ENCODE measurements at regions not wholly inside any gene's neighbourhood (a gene's known extent, or its start where the extent isn't known, plus 50 kb on each side); places are given as distances from the start of the nearest gene placed in this dataset.

DNA sequence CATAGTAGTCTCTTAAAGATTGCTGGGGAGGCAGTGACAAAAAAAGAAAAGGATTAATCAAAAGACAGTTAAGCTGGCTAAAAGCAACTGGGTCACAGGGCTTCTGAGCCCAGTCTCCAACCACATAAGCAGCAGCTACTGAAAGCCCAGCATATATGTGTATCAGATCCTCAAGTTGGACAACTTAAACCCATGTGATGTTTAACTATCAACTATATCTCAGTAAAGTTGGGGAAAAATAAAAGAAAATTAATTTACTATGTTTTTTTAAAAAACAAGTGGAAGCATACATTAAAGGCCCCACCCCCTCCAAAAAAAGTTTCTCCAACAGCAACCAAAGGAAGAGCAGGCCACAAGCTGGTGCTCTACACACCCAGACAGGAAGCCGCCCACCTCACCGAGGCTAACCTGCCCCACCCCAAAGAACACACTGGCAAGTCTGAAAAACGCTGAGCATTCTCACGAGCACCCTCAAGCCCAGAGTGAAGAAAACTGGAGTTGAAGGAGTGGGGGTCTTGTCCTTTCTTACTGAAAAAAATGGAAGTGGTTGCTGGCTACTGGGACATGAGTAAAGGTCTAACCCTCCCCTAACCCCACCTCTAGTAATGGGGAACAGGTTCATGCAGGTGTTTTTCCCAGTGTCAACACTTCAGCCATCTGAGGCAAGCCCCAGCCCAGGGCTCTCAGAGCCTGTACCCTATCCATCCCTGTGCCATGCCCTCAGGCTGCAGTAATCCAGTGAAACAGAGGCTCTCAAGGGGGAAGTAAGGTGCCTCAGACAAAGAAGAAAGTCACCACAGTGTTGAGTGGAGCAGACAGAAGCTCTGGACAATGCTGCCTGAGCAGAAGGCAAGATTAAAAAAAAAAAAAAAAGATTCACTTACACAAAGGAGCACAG, 106.3 kb downstream of the GYPC start:
- no peak for FAIRE-seq
- TF ChIP-seq TAF1 (IDR thresholded peaks at IDR 0.05; ENCODE audit: borderline replicate concordance, low read depth, low read length): no peak
- TF ChIP-seq POLR2AphosphoS5 (IDR thresholded peaks at IDR 0.05; ENCODE audit: low read depth, low read length): no peak
- no peak for TF ChIP-seq POLR2A (IDR thresholded peaks at IDR 0.05; ENCODE audit: low read depth, low read length)
- DNase-seq (ENCODE audit: insufficient read length): no peak

DNA sequence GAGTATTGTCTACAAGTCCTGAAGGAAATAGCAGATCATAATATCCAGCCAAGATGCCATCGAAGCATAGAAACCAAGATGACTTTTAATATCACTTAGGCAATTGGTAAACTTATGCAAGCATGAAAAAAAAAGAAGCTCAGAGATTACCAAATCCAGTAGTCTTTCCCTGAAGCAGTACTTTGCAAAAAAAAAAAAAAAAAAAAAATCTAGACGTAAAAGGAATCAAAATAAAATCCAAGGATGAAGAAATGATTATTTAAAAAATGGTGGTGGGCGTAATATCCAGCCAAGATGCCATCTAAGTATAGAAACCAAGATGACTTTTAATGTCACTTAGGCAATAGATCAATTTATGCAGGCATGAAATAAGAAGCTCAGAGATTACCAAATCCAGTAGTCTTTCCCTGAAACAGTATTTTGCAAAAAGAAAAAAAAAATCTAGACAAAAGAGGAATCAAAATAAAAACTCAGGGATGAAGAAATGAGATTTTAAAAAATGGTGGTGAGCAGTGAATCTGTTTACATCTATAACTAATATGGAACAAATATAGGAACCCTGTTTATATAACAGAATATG, 108.8 kb downstream of the GYPC start:
- TF ChIP-seq POLR2AphosphoS5 (IDR thresholded peaks at IDR 0.05; ENCODE audit: low read depth, low read length) (no peak), TAF1 (IDR thresholded peaks at IDR 0.05; ENCODE audit: borderline replicate concordance, low read depth, low read length) (no peak), POLR2A (IDR thresholded peaks at IDR 0.05; ENCODE audit: low read depth, low read length) (no peak)
- no peak for DNase-seq (ENCODE audit: insufficient read length)
- no peak for FAIRE-seq

DNA sequence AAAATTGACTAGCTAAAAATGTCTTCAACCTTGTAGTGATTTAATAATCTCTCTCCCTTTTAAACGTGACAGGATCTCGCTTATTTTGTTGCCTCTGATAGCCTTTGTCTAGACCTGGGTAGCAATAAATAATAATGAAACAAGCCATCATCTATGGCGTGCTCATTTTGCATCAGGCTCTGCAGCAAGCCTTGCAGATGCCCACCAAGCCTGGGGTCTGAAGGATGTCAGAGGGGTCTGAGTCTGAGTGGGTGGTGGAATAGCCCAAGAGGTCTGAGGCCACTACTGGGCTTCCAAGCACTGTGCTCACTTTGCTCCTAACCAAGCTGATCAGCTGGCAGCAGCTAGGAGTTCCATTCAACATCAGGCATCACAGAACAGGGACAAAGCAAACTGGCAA, 109.4 kb downstream of the GYPC start:
- FAIRE-seq (no peak), DNase-seq (ENCODE audit: insufficient read length) (no peak)
- TF ChIP-seq TAF1 (IDR thresholded peaks at IDR 0.05; ENCODE audit: borderline replicate concordance, low read depth, low read length) (no peak), POLR2A (IDR thresholded peaks at IDR 0.05; ENCODE audit: low read depth, low read length) (no peak), POLR2AphosphoS5 (IDR thresholded peaks at IDR 0.05; ENCODE audit: low read depth, low read length) (no peak)

DNA sequence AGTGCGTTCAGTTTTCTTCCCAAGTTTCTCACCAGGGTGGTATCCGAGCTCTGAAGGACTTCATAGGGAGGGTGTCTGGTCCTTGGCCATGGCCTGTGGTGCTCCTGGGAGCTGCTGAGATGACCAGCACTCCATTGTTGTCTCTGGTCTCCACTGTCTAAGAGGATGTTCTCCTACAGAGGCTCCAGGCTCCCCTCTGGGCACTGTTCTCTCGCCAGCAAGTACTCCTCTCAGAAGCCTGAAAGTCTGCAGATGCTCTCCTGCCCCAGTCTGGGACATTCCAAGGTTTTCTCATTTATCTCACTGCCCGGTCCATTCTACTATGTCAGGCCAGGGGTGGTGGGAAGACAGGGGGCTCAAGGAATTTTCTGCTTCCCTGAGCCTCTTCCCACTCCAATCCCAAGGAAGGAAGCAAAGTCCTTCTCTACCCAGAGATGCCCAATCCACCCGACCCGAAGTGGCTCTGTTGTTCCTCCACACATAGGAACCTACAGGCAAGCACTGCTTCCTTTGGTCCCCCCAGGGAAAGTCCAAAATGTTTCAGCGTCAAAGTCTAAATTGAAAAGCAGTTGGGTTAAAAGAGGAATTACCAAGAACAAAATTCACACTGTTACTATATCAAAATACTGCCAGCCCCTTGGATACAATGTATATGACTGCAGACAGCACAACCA, 110.5 kb downstream of the GYPC start:
- FAIRE-seq: no peak
- TF ChIP-seq POLR2A (IDR thresholded peaks at IDR 0.05; ENCODE audit: low read depth, low read length) (no peak), TAF1 (IDR thresholded peaks at IDR 0.05; ENCODE audit: borderline replicate concordance, low read depth, low read length) (no peak), POLR2AphosphoS5 (IDR thresholded peaks at IDR 0.05; ENCODE audit: low read depth, low read length) (no peak)
- no peak for DNase-seq (ENCODE audit: insufficient read length)

DNA sequence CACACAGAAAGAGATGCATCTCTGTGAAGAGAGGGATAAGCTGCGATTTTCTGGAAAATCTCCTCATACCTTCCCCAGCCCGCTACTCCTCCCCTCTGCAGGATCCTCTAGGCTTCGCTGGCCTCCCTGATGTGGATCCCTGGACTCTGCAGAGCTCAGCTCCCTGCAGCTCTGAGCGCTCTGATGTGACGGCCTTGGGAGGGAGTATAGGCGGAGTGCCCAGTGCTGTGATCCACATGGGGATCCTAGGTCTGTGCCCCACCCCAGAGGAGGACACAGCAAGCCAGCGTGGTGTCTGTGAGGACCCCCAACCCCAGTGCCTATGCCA, 111.0 kb downstream of the GYPC start:
- FAIRE-seq: no peak
- no peak for DNase-seq (ENCODE audit: insufficient read length)
- TF ChIP-seq POLR2A (IDR thresholded peaks at IDR 0.05; ENCODE audit: low read depth, low read length): no peak
- no peak for TF ChIP-seq POLR2AphosphoS5 (IDR thresholded peaks at IDR 0.05; ENCODE audit: low read depth, low read length)
- TF ChIP-seq TAF1 (IDR thresholded peaks at IDR 0.05; ENCODE audit: borderline replicate concordance, low read depth, low read length): no peak

DNA sequence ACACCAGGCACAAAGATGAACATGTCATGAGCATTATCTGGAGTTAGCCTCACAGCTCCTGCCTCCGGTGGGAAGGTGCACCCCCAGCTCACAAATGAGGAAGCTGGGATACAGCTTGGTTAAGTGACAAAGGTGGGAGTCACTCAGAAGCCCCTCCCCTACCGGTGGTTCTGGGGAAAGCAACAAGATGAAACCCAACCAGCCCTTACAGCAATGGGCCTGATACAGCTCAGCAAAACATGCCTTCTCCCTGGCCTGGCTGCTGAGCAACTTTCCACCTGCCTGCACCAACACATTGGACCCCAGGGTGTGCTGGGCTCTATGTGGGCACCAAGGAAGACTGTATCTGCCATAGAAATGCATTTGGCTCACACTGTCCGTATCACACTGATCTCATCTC, 113.2 kb downstream of the GYPC start:
- DNase-seq (ENCODE audit: insufficient read length) (no peak), FAIRE-seq (no peak)
- TF ChIP-seq POLR2A (IDR thresholded peaks at IDR 0.05; ENCODE audit: low read depth, low read length) (no peak), POLR2AphosphoS5 (IDR thresholded peaks at IDR 0.05; ENCODE audit: low read depth, low read length) (no peak)

DNA sequence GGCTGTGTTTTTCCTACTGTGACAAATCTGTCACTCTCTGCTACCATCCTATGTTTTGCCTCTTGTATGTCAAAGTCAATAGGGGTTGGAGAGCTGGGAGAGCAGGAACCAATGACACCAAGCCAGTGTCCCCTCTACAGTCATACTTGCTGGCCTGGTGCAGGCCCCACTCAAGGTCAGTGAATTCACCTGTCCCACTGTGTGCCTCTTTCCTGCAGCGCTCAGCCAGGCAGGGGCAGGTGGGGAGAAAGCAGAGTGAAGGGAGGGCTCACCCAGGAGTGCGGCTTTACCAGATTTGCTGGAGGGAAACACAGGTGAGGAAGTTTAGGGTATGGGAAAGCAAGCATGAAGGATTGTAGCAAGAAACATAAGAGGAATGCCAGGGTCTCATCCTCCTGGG, 114.5 kb downstream of the GYPC start:
- no peak for DNase-seq (ENCODE audit: insufficient read length)
- no peak for FAIRE-seq
- TF ChIP-seq POLR2AphosphoS5 (IDR thresholded peaks at IDR 0.05; ENCODE audit: low read depth, low read length) (no peak), TAF1 (IDR thresholded peaks at IDR 0.05; ENCODE audit: borderline replicate concordance, low read depth, low read length) (no peak), POLR2A (IDR thresholded peaks at IDR 0.05; ENCODE audit: low read depth, low read length) (no peak)

DNA sequence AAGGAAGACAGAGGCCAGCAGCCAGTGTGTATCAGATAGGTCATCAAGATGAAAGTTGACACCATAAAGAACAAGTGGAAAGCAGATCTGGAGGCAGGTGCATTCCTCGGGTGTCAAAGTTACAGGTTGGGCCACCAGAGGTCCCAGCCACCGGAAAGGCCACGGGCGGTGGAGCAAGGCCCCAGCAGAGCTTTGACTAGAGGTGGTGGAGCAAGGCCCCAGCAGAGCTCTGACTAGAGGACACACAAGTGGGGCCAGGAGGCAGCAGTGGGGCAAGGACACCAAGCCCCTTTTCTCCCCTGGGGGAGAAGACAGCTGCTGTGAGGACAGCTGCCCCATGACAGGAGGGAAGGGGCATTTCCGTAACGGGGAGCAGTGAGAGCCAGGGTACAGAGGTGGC, 115.1 kb downstream of the GYPC start:
- no peak for DNase-seq (ENCODE audit: insufficient read length)
- TF ChIP-seq TAF1 (IDR thresholded peaks at IDR 0.05; ENCODE audit: borderline replicate concordance, low read depth, low read length) (no peak), POLR2AphosphoS5 (IDR thresholded peaks at IDR 0.05; ENCODE audit: low read depth, low read length) (no peak), POLR2A (IDR thresholded peaks at IDR 0.05; ENCODE audit: low read depth, low read length) (no peak)
- FAIRE-seq: no peak

DNA sequence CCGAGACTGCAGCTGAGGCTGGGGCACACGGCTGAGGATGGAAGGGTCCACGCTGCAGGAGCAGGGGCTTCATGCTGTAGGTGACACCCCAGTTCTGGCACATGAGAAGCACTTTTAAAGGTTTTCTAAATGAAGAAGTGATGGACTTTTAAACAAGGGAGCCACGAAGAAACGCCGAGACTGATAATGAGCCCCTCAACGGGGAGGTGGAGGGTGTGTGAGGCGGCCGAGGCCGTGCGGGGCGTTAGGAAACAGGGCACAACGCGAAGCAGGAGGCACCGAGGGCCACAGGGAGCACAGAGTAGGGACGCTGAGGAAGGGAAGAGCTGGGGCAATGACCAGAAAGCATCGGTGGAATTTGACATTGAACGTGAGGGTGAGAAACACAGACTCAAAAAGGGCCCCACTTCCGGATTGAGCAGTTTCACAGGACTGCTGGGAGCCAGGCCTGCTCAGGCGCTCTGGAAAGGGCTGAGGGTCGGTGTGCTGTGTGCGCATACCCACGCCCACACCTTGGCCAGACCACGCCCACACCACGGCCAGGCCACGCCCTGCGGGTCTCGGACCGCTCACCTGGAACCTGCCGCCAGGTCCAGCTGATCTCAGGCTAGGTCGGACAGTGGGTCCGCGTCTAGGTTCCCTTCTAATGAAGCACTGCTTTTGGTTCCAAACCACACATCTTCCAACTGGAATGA, 115.7 kb downstream of the GYPC start:
- TF ChIP-seq POLR2AphosphoS5 (IDR thresholded peaks at IDR 0.05; ENCODE audit: low read depth, low read length): no peak
- no peak for TF ChIP-seq TAF1 (IDR thresholded peaks at IDR 0.05; ENCODE audit: borderline replicate concordance, low read depth, low read length)
- no peak for TF ChIP-seq POLR2A (IDR thresholded peaks at IDR 0.05; ENCODE audit: low read depth, low read length)
- DNase-seq (ENCODE audit: insufficient read length) (no peak), FAIRE-seq (no peak)

DNA sequence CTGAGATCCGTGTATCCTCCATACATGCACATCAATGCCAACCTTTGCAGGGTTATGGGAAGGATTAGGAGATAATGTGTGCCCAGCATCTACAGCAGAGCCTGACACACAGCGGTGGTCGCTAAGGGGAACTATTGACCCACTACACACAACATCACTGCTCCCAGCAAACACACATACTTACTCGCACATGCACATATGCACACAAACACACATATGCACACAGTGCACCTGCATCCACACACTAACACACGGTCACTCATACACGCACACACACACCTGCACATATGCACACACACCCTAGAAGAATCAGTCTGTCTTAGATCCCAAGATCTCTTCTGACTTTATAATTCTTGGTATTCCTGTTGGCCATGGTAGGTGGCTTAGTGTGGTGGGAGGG, 118.3 kb downstream of the GYPC start:
- TF ChIP-seq TAF1 (IDR thresholded peaks at IDR 0.05; ENCODE audit: borderline replicate concordance, low read depth, low read length) (no peak), POLR2A (IDR thresholded peaks at IDR 0.05; ENCODE audit: low read depth, low read length) (no peak), POLR2AphosphoS5 (IDR thresholded peaks at IDR 0.05; ENCODE audit: low read depth, low read length) (no peak)
- DNase-seq (ENCODE audit: insufficient read length) (no peak), FAIRE-seq (peak; percentile 54)

DNA sequence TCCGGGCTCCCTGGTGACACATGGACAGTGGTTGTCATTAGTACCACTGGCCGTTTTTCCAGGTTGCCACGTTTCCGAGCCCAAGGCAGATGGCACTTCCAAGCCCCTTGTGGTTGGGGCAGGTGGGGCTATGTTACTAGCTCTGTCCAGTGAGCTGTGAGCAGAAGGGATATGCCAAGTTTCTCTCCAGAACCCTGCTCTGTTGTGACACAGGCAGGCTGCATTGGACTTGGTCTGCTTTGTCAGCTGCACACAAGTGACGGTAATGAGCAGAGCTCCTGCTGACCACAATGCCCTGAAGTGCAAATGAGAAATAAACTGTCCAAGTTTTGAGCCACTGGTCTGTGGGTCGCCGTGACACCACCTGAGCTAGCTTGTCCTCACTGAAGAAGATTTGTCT, 118.8 kb downstream of the GYPC start:
- TF ChIP-seq TAF1 (IDR thresholded peaks at IDR 0.05; ENCODE audit: borderline replicate concordance, low read depth, low read length): no peak
- TF ChIP-seq POLR2A (IDR thresholded peaks at IDR 0.05; ENCODE audit: low read depth, low read length): no peak
- no peak for TF ChIP-seq POLR2AphosphoS5 (IDR thresholded peaks at IDR 0.05; ENCODE audit: low read depth, low read length)
- FAIRE-seq: no peak

More for the DNA sequence above, 118.8 kb downstream of the GYPC start:
- DNase-seq (ENCODE audit: insufficient read length): no peak

Data from GM12892 (cell line).